D721Med (cell line): ENCODE measurements at regions not wholly inside any gene's neighbourhood (a gene's known extent, or its start where the extent isn't known, plus 50 kb on each side); places are given as distances from the start of the nearest gene placed in this dataset.

Experiments used
- DNase-seq: peaks from one replicate; pipeline ENCODE4 v3.0.0; 2011; ENCODE audit warnings: low spot score; ENCODE audit not compliant: insufficient read length
- FAIRE-seq: peaks from 2 replicates; lab custom pipeline; 2011; peaks lifted over from hg19 to GRCh38; lab: Jason Lieb, UNC
- CTCF ChIP-seq: IDR thresholded peaks from 2 replicates; pipeline ENCODE4 v1.5.1; 2012; ENCODE audit warnings: mild to moderate bottlenecking, control low read depth; ENCODE audit not compliant: insufficient read depth; ENCODE audit errors: missing control alignments

GRCh38 chr9:80320480-80320879 is 748.7 kb downstream of the TLE4 start:
- FAIRE-seq, result peak; percentile 61

GRCh38 chr9:80305136-80305535 is 733.4 kb downstream of the TLE4 start:
- no peak for DNase-seq
- TF ChIP-seq CTCF, result no peak
- FAIRE-seq, result no peak

More at GRCh38 chr9:80320480-80320879, 748.7 kb downstream of the TLE4 start:
- no peak for DNase-seq
- TF ChIP-seq CTCF, result no peak

GRCh38 chr9:80294955-80295354 is 723.2 kb downstream of the TLE4 start:
- no peak for FAIRE-seq
- no peak for DNase-seq

GRCh38 chr9:80294318-80294717 is 722.6 kb downstream of the TLE4 start:
- FAIRE-seq, result no peak
- no peak for TF ChIP-seq CTCF
- no peak for DNase-seq

More at GRCh38 chr9:80294955-80295354, 723.2 kb downstream of the TLE4 start:
- no peak for TF ChIP-seq CTCF

GRCh38 chr9:80292231-80292630 is 720.5 kb downstream of the TLE4 start:
- no peak for FAIRE-seq
- no peak for TF ChIP-seq CTCF

GRCh38 chr9:80285326-80285725 is 713.6 kb downstream of the TLE4 start:
- peak; percentile 43 for TF ChIP-seq CTCF
- DNase-seq (no peak), FAIRE-seq (peak; percentile 41)

More at GRCh38 chr9:80292231-80292630, 720.5 kb downstream of the TLE4 start:
- DNase-seq, result no peak

GRCh38 chr9:80282766-80283165 is 711.0 kb downstream of the TLE4 start:
- no peak for TF ChIP-seq CTCF
- DNase-seq (no peak), FAIRE-seq (no peak)
